GM23338 (cell line): ENCODE measurements at regions not wholly inside any gene's neighbourhood (a gene's known extent, or its start where the extent isn't known, plus 50 kb on each side); places are given as distances from the start of the nearest gene placed in this dataset.
A peak's percentile ranks its signal among the peaks of the same experiment; 100 is the strongest.

Experiments
- ATAC-seq: fragments of 200-7000 bp; cut with Tn5 transposase; 3 replicates; pipeline ENCODE4 v1.9.1; 2020
- DNase-seq: peaks from one replicate; pipeline ENCODE4 v3.0.0-alpha.2; 2015; ENCODE audit warnings: low spot score
- H2AFZ ChIP-seq: fragments of 200-600 bp; sonication (generic); 2 replicates; pipeline ENCODE4 v1.8.0; 2016; ENCODE audit warnings: antibody characterized with exemption, mild to moderate bottlenecking, moderate library complexity
- H3F3A ChIP-seq: fragments of 200-600 bp; sonication (generic); replicated peaks from 2 replicates; pipeline ENCODE4 v1.8.0; 2017; ENCODE audit warnings: antibody characterized with exemption, mixed run types, low read depth
- H3K27ac ChIP-seq: fragments of 200-600 bp; sonication (generic); 2 replicates; pipeline ENCODE4 v1.6.1; 2016; ENCODE audit warnings: low read depth
- H3K27me3 ChIP-seq: fragments of 200-600 bp; sonication (generic); 2 replicates; pipeline ENCODE4 v1.8.0; 2016; ENCODE audit warnings: mild to moderate bottlenecking, mixed run types, moderate library complexity; ENCODE audit not compliant: insufficient read depth
- H3K36me3 ChIP-seq: fragments of 200-600 bp; sonication (generic); 2 replicates; pipeline ENCODE4 v1.8.0; 2016; ENCODE audit warnings: mild to moderate bottlenecking; ENCODE audit not compliant: insufficient read depth
- H3K4me1 ChIP-seq: fragments of 200-600 bp; sonication (generic); 2 replicates; pipeline ENCODE4 v1.8.0; 2016; ENCODE audit warnings: mild to moderate bottlenecking, moderate library complexity; ENCODE audit not compliant: insufficient read depth
- H3K4me2 ChIP-seq: fragments of 200-600 bp; sonication (generic); 2 replicates; pipeline ENCODE4 v1.7.1; 2017; ENCODE audit warnings: mixed run types
- H3K4me3 ChIP-seq: fragments of 200-600 bp; sonication (generic); 2 replicates; pipeline ENCODE4 v1.6.1; 2016; ENCODE audit warnings: mixed run types
- H3K79me2 ChIP-seq: fragments of 200-600 bp; sonication (generic); replicated peaks from 2 replicates; pipeline ENCODE4 v1.8.0; 2017; ENCODE audit warnings: mild to moderate bottlenecking; ENCODE audit not compliant: insufficient read depth
- H3K9me2 ChIP-seq: fragments of 200-600 bp; sonication (generic); 2 replicates; pipeline ENCODE4 v1.8.0; 2017; ENCODE audit not compliant: insufficient read depth
- H4K20me1 ChIP-seq: fragments of 200-600 bp; sonication (generic); replicated peaks from 2 replicates; pipeline ENCODE4 v1.8.0; 2017; ENCODE audit warnings: mild to moderate bottlenecking; ENCODE audit not compliant: insufficient read depth
- H3K27ac Mint-ChIP-seq: 2 replicates; pipeline ENCODE4 v1.8.0; 2020; ENCODE audit warnings: inconsistent platforms, mild to moderate bottlenecking, moderate library complexity, mixed read lengths
- H3K27me3 Mint-ChIP-seq: 3 replicates; pipeline ENCODE4 v1.8.0; 2022; ENCODE audit warnings: low read depth, mild to moderate bottlenecking, moderate library complexity, mixed read lengths, inconsistent platforms; ENCODE audit not compliant: insufficient read depth, poor library complexity
- H3K36me3 Mint-ChIP-seq: 3 replicates; pipeline ENCODE4 v1.8.0; 2021; ENCODE audit warnings: low read depth, mild to moderate bottlenecking, inconsistent platforms, moderate library complexity, mixed read lengths
- H3K4me1 Mint-ChIP-seq: 3 replicates; pipeline ENCODE4 v1.8.0; 2020; ENCODE audit warnings: mild to moderate bottlenecking, inconsistent platforms, mixed read lengths
- H3K4me3 Mint-ChIP-seq: 3 replicates; pipeline ENCODE4 v1.8.0; 2021; ENCODE audit warnings: moderate library complexity, mild to moderate bottlenecking, inconsistent platforms, mixed read lengths
- H3K9me3 Mint-ChIP-seq: 3 replicates; pipeline ENCODE4 v1.8.0; 2020; ENCODE audit warnings: moderate library complexity, mild to moderate bottlenecking, inconsistent platforms, mixed read lengths
- CREB1 ChIP-seq: fragments of 250-450 bp; sonication (Bioruptor Pico); IDR thresholded peaks from 2 replicates; pipeline ENCODE4 v1.5.0; 2020; ENCODE audit warnings: low read depth, mild to moderate bottlenecking, moderate library complexity
- CTCF ChIP-seq, 2 experiments: fragments of 200-600 bp in 1 of 2; sonication (generic) in 1 of 2; conservative IDR thresholded peaks; 2 replicates each; pipeline versions ENCODE4 v1.5.1 to v1.6.1; 2016 to 2017; ENCODE audit warnings: antibody characterized with exemption in 2 of 2, low read depth in 2 of 2, mild to moderate bottlenecking in 2 of 2, moderate library complexity in 1 of 2
- ETS1 ChIP-seq: IDR thresholded peaks from 2 replicates; pipeline ENCODE4 v1.6.1; 2016; ENCODE audit warnings: antibody characterized with exemption
- EZH2 ChIP-seq: fragments of 200-600 bp; sonication (generic); IDR thresholded peaks from one replicate; pipeline ENCODE4 v1.8.0; 2017; ENCODE audit warnings: antibody characterized with exemption, mild to moderate bottlenecking, low read depth; ENCODE audit not compliant: unreplicated experiment
- EZH2phosphoT487 ChIP-seq: fragments of 200-600 bp; sonication (generic); IDR thresholded peaks from one replicate; pipeline ENCODE4 v1.8.1; 2018; ENCODE audit warnings: antibody characterized with exemption; ENCODE audit not compliant: unreplicated experiment
- JUNB ChIP-seq: IDR thresholded peaks from one replicate; pipeline ENCODE4 v1.6.1; 2016; ENCODE audit warnings: antibody characterized with exemption; ENCODE audit not compliant: unreplicated experiment
- NANOG ChIP-seq: IDR thresholded peaks from 2 replicates; pipeline ENCODE4 v1.6.1; 2016; ENCODE audit warnings: antibody characterized with exemption, borderline replicate concordance
- POLR2AphosphoS5 ChIP-seq: IDR thresholded peaks from 2 replicates; pipeline ENCODE4 v1.6.1; 2016; ENCODE audit warnings: antibody characterized with exemption, low read depth
- REST ChIP-seq: IDR thresholded peaks from one replicate; pipeline ENCODE4 v1.6.1; 2018; ENCODE audit warnings: antibody characterized with exemption; ENCODE audit not compliant: unreplicated experiment
- STAT1 ChIP-seq: IDR thresholded peaks from one replicate; pipeline ENCODE4 v1.6.1; 2016; ENCODE audit warnings: antibody characterized with exemption; ENCODE audit not compliant: unreplicated experiment
- ZNF114 ChIP-seq: fragments of 250-450 bp; sonication (Bioruptor Pico); IDR thresholded peaks from 2 replicates; pipeline ENCODE4 v1.5.0; 2020; ENCODE audit warnings: mild to moderate bottlenecking, moderate library complexity
- ZNF331 ChIP-seq: fragments of 250-450 bp; sonication (Bioruptor Pico); IDR thresholded peaks from 2 replicates; pipeline ENCODE4 v1.5.0; 2020; ENCODE audit warnings: low read depth, mild to moderate bottlenecking, moderate library complexity
- ZNF462 ChIP-seq: fragments of 250-450 bp; sonication (Bioruptor Pico); IDR thresholded peaks from 2 replicates; pipeline ENCODE4 v1.5.0; 2020; ENCODE audit warnings: mild to moderate bottlenecking, moderate library complexity

- Mint-ChIP-seq H3K4me3 (no peak overlapping the region), H3K36me3 (no peaks in the 10 kb centered on the region), H3K9me3 (no peaks in the 10 kb centered on the region; the same call in 2 of the 3 replicates), H3K27me3 (no peaks in the 10 kb centered on the region), H3K4me1 (peaks cover 10% of the 10 kb centered on the region), H3K27ac (peak overlapping the region; percentile 61)
- peak; percentile 97 for ATAC-seq
- no peaks in the 10 kb centered on the region for H3K9me2 ChIP-seq
- no peak overlapping the region for H3K27ac ChIP-seq
- H3K27me3 ChIP-seq: no peaks in the 10 kb centered on the region
- peak; percentile 87 for DNase-seq
- H3K36me3 ChIP-seq: no peaks in the 10 kb centered on the region
- no peak overlapping the region for H3K4me2 ChIP-seq
- H3K79me2 ChIP-seq: no peaks in the 10 kb centered on the region
- no peak for TF ChIP-seq NANOG
- peak; percentile 64 to 85 for TF ChIP-seq CTCF (conservative IDR thresholded peaks at IDR 0.05; ENCODE audit: low read depth in 2 of 2)
- TF ChIP-seq ZNF114 (CRISPR knock-in tag): no peak
- TF ChIP-seq EZH2phosphoT487: no peak
- no peak for TF ChIP-seq ZNF331
- TF ChIP-seq REST: no peak
- TF ChIP-seq POLR2AphosphoS5: no peak
- no peak for TF ChIP-seq STAT1
- TF ChIP-seq ETS1: no peak
- no peak for TF ChIP-seq EZH2
- TF ChIP-seq CREB1 (CRISPR knock-in tag): no peak
- TF ChIP-seq JUNB: no peak
- TF ChIP-seq ZNF462: peak; percentile 91
- H2AFZ ChIP-seq: no peak overlapping the region; the same call in 1 of the 2 replicates
- H3K4me1 ChIP-seq: no peaks in the 10 kb centered on the region; the same call in 1 of the 2 replicates
- no peaks in the 10 kb centered on the region for H3F3A ChIP-seq
- no peaks in the 10 kb centered on the region for H4K20me1 ChIP-seq
- no peak overlapping the region for H3K4me3 ChIP-seq
Observed at GRCh38 chr2:39593439-39594393, 72.0 kb upstream of the TMEM178A start.
